ENCODE measurements at regions not wholly inside any gene's neighbourhood (a gene's known extent, or its start where the extent isn't known, plus 50 kb on each side); places are given as distances from the start of the nearest gene placed in this dataset.
"Not testable (repeated sequence)": the region's sequence is repeated elsewhere in the genome, so short reads cannot be mapped to it uniquely, and the experiment has no call there.

- FAIRE-seq (no peak), DNase-seq (ENCODE audit: insufficient read length) (no peak)
Measured at GRCh38 chr10:35959252-35959651, 317.2 kb upstream of the FZD8 start.

GRCh38 chr10:35958609-35959008 is 316.5 kb upstream of the FZD8 start:
- not testable (repeated sequence) for FAIRE-seq; DNase-seq (ENCODE audit: insufficient read length)

More at GRCh38 chr10:35959252-35959651, 317.2 kb upstream of the FZD8 start:
- TF ChIP-seq POLR2AphosphoS5 (IDR thresholded peaks at IDR 0.05; ENCODE audit: low read depth, low read length) = no peak
- TF ChIP-seq POLR2A (IDR thresholded peaks at IDR 0.05; ENCODE audit: low read depth, low read length) = no peak
- TF ChIP-seq TAF1 (IDR thresholded peaks at IDR 0.05; ENCODE audit: borderline replicate concordance, low read depth, low read length) = no peak

- FAIRE-seq = no peak
- no peak for DNase-seq (ENCODE audit: insufficient read length)
- TF ChIP-seq POLR2AphosphoS5 (IDR thresholded peaks at IDR 0.05; ENCODE audit: low read depth, low read length) (no peak), TAF1 (IDR thresholded peaks at IDR 0.05; ENCODE audit: borderline replicate concordance, low read depth, low read length) (no peak), POLR2A (IDR thresholded peaks at IDR 0.05; ENCODE audit: low read depth, low read length) (no peak)
Measured at GRCh38 chr10:35950701-35951100, 308.6 kb upstream of the FZD8 start.

GRCh38 chr10:35950226-35950625 is 308.1 kb upstream of the FZD8 start:
- FAIRE-seq (no peak), DNase-seq (ENCODE audit: insufficient read length) (no peak)
- TF ChIP-seq TAF1 (IDR thresholded peaks at IDR 0.05; ENCODE audit: borderline replicate concordance, low read depth, low read length) (no peak), POLR2AphosphoS5 (IDR thresholded peaks at IDR 0.05; ENCODE audit: low read depth, low read length) (no peak), POLR2A (IDR thresholded peaks at IDR 0.05; ENCODE audit: low read depth, low read length) (no peak)

- TF ChIP-seq POLR2A (IDR thresholded peaks at IDR 0.05; ENCODE audit: low read depth, low read length) = no peak
- no peak for TF ChIP-seq POLR2AphosphoS5 (IDR thresholded peaks at IDR 0.05; ENCODE audit: low read depth, low read length)
- no peak for TF ChIP-seq TAF1 (IDR thresholded peaks at IDR 0.05; ENCODE audit: borderline replicate concordance, low read depth, low read length)
- FAIRE-seq = no peak
- DNase-seq (ENCODE audit: insufficient read length) = no peak
Measured at GRCh38 chr10:35949811-35950211, 307.7 kb upstream of the FZD8 start.

- DNase-seq (ENCODE audit: insufficient read length) (no peak), FAIRE-seq (no peak)
- TF ChIP-seq TAF1 (IDR thresholded peaks at IDR 0.05; ENCODE audit: borderline replicate concordance, low read depth, low read length) (no peak), POLR2AphosphoS5 (IDR thresholded peaks at IDR 0.05; ENCODE audit: low read depth, low read length) (no peak)
Measured at GRCh38 chr10:35946556-35946955, 304.5 kb upstream of the FZD8 start.

GRCh38 chr10:35942057-35942456 is 300.0 kb upstream of the FZD8 start:
- no peak for TF ChIP-seq TAF1 (IDR thresholded peaks at IDR 0.05; ENCODE audit: borderline replicate concordance, low read depth, low read length)
- TF ChIP-seq POLR2AphosphoS5 (IDR thresholded peaks at IDR 0.05; ENCODE audit: low read depth, low read length) = no peak
- no peak for TF ChIP-seq POLR2A (IDR thresholded peaks at IDR 0.05; ENCODE audit: low read depth, low read length)
- no peak for FAIRE-seq
- DNase-seq (ENCODE audit: insufficient read length) = no peak

GRCh38 chr10:35940141-35941041 is 298.3 kb upstream of the FZD8 start:
- FAIRE-seq = no peak
- TF ChIP-seq TAF1 (IDR thresholded peaks at IDR 0.05; ENCODE audit: borderline replicate concordance, low read depth, low read length) (no peak), POLR2AphosphoS5 (IDR thresholded peaks at IDR 0.05; ENCODE audit: low read depth, low read length) (no peak), POLR2A (IDR thresholded peaks at IDR 0.05; ENCODE audit: low read depth, low read length) (no peak)
- no peak for DNase-seq (ENCODE audit: insufficient read length)

GRCh38 chr10:35938160-35938559 is 296.1 kb upstream of the FZD8 start:
- FAIRE-seq (no peak), DNase-seq (ENCODE audit: insufficient read length) (no peak)
- TF ChIP-seq TAF1 (IDR thresholded peaks at IDR 0.05; ENCODE audit: borderline replicate concordance, low read depth, low read length) (no peak), POLR2AphosphoS5 (IDR thresholded peaks at IDR 0.05; ENCODE audit: low read depth, low read length) (no peak), POLR2A (IDR thresholded peaks at IDR 0.05; ENCODE audit: low read depth, low read length) (no peak)

- TF ChIP-seq POLR2A (IDR thresholded peaks at IDR 0.05; ENCODE audit: low read depth, low read length) (no peak), TAF1 (IDR thresholded peaks at IDR 0.05; ENCODE audit: borderline replicate concordance, low read depth, low read length) (no peak), POLR2AphosphoS5 (IDR thresholded peaks at IDR 0.05; ENCODE audit: low read depth, low read length) (no peak)
- DNase-seq (ENCODE audit: insufficient read length) (no peak), FAIRE-seq (no peak)
Measured at GRCh38 chr10:35937546-35937945, 295.4 kb upstream of the FZD8 start.

- no peak for TF ChIP-seq POLR2AphosphoS5 (IDR thresholded peaks at IDR 0.05; ENCODE audit: low read depth, low read length)
- no peak for TF ChIP-seq TAF1 (IDR thresholded peaks at IDR 0.05; ENCODE audit: borderline replicate concordance, low read depth, low read length)
- TF ChIP-seq POLR2A (IDR thresholded peaks at IDR 0.05; ENCODE audit: low read depth, low read length) = no peak
- FAIRE-seq = no peak
- DNase-seq (ENCODE audit: insufficient read length) = no peak
Measured at GRCh38 chr10:35934642-35934995, 292.5 kb upstream of the FZD8 start.

GRCh38 chr10:35933940-35934641 is 292.0 kb upstream of the FZD8 start:
- FAIRE-seq = no peak
- no peak for TF ChIP-seq POLR2AphosphoS5 (IDR thresholded peaks at IDR 0.05; ENCODE audit: low read depth, low read length)
- no peak for TF ChIP-seq TAF1 (IDR thresholded peaks at IDR 0.05; ENCODE audit: borderline replicate concordance, low read depth, low read length)
- TF ChIP-seq POLR2A (IDR thresholded peaks at IDR 0.05; ENCODE audit: low read depth, low read length) = no peak
- no peak for DNase-seq (ENCODE audit: insufficient read length)

Data from GM12892 (cell line).